ENCODE measurements at regions not wholly inside any gene's neighbourhood (a gene's known extent, or its start where the extent isn't known, plus 50 kb on each side); places are given as distances from the start of the nearest gene placed in this dataset.

DNA sequence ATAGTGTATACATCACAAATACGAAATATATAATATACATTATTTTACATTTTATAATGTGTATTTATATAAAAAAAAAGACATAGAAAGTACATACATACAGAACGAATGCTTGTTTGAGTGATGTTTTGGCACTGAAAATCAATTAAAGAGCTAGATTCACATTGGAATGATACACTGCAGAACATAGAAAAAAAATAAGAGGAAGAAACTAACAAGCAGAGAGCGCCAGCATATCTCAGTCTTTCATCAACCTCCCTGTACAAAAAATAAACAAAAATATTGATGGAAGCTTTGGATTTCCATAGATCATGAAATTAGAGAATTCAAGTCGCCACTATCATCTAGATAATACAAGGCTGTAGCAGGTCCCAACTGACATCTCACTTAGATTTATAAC lies 420.6 kb downstream of the CENPC start:
- DNase-seq (ENCODE audit: low spot score), result no peak

DNA sequence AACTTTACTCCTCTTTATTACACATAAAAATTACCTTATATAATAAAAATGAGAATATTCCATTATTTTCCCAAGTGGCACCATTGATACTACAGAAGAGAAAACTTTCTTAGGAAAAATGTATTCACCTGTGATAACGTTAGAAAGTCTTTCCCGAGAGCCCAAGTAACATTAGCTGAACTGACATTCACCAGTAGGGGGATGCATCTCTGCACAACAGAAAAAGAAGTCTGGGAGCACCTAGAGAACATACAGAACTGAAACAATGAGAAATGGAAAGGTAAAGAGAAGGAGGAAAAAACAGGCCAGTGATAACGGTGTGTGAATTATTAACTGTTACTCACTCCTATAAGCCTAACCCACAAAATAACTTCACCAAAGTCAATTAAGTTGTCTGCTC lies 423.3 kb downstream of the CENPC start:
- peak; percentile 20 for DNase-seq (ENCODE audit: low spot score)

DNA sequence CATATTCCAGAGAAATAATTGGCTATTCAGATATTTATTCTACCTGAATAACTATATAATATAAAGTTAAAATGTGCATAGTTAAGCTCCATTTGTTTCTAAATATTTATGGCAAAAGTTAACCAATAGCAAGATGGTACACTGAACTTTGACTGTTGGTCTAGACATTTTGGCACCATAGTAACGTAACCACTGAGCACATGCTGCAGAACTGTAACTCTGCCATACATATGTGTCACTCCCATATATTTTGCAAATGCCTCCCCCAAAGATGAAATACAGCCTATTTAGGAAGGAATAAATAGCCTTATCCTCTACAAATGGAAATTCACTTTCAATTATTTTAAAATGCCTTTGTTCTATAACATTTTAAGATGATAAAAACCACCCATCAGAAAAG lies 424.9 kb downstream of the CENPC start:
- no peak for DNase-seq (ENCODE audit: low spot score)

DNA sequence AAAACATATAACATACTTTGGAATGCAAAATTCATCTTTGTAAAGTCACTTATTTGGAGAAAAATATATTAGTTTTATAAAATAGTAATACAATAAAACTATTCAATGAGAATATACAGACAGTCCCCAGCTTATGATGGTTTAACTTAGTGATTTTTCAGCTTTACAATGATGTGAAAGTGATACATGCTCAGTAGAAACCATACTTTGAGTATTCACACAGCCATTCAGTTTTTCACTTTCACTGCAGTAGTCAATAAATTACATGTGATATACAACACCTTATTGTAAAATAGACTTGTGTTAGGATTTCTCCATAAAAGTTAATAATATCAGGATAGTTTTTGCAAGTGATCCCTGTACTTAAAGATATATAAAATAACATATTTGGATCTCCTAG lies 436.0 kb downstream of the CENPC start:
- no peak for DNase-seq (ENCODE audit: low spot score)

DNA sequence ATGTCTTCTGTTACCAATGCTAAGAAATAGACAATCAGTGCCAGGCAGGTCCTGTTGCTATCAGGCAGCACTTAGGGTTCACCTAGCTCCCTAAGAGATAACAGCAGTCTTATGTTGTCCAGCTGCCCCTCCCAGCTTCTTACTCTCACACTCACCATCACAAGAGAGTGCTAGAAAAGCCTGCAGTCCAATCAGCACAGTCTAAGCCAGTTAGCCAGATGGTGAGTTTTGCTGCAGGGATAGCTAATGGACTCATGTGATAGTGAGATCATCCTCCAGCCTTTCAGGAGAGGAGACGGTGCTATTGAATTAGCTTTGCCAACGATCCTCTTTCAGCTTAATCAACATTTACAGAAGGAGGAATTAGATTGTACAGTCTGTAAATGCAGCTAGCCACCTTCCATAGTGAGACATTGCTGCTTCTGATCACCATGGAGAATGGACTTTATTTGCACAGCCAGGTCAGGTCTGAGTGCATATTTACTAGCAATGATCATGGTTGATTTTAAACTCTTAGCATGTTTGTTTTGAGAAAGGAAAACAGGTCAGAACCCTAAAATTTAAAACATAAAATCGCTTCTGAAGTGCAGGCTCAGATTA lies 438.3 kb downstream of the CENPC start:
- peak; percentile 94 for DNase-seq (ENCODE audit: low spot score)

DNA sequence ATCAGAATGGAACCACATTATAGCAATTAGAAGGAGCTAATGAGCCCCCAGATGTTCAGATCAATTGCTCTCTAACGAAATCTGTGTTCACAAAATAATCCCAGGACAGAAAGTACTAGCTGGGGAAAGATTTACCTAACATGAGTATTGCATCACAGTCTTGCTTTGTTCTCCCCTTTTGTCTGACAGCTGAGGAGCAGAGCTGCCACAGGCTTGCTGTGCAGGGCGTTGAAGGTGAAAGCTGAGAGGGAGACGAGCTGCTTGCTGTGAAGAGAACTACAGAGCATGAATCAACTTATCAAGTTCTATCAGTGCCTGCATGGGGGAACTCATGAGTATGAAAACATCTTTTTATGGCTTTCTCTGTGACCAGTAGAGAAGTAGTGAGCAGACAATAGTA lies 441.2 kb downstream of the CENPC start:
- no peak for DNase-seq (ENCODE audit: low spot score)

DNA sequence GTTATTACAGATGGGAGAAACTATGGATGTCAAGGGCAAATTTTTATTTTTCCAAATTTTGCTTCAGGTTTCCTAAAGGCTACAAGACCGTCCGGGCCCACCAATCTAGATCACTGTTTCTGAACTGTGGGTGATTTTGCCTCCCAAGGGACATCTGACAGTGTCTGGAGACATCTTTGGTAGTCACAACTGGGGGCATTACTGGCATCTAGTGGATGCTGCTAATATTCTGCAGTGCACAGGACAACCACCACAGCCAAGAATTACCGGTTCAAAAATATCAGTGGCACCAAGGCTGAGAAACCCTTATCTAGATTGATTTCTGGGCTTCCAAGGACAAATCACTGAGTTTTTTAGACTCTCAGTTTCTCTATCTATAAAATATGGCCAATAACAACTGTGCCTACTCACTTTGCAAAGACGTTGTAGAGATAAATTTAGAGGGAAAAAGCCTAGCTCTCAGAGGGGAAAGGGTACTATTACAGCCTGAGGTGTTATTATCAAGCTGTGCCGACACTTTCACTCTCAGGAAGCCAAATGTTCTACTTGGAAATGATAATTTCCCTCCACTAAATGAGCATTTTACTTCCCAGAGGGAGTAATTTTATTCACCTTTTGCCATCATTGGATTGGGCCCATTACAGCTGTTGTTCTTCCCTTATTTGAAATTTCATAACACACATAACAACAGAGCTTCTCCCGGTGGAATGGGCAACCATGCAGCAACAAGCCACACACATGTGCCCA lies 442.1 kb downstream of the CENPC start:
- DNase-seq (ENCODE audit: low spot score), result no peak

DNA sequence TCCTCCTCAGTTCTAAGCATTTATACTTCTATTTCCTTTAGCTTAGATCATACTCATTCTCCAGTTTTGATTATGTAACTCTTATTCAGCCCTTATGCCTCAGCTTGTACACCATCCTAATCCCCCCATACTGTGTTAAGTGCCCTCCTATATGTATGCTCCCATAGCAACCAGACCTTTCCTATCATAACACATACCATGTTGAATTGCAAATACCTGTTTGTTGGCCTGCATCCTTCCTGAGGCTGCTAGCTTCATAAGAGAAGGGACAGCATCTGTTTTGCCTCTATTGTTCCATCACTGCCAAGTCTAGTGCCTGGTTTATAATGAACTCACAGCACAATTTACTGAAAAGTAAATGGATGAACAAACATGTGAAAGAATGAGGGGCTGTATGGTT lies 443.7 kb downstream of the CENPC start:
- no peak for DNase-seq (ENCODE audit: low spot score)

DNA sequence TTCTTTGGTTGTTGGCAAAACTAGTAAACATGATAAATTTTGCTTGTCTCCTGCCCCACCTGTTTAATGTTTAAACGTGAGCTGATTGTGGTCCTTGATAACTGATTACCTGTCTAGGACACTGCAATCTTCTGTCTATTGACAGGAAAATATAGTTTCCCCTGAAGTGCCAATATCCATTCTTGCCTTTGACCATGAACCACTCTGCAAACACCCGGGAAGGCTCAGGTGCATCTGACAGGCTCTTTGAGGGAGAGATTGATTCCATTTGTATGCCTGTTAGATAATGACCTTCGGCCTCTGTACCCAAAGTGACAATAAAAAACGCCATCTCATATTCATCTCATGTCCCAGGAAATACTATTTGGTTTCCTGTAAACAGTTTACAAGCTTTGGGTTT lies 453.0 kb downstream of the CENPC start:
- no peak for DNase-seq (ENCODE audit: low spot score)

DNA sequence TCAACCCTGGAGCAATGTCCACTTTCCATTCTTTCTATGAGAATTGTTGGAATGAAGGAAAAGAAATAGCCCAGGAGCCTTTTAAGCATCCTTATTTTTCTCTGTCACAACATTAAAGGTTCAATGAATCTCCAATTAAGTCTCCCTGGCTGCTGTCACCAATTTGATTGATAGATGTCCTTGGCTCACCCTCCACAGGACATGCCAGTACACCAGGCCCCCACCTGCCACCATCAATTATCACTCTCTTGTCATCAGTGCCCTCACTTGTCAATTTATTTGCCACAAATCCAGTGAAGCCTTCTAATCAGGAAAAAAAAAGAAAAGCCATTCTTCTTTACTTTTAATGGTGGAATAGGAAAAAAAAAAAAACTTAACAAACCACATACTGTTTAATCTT lies 453.6 kb downstream of the CENPC start:
- peak; percentile 12 for DNase-seq (ENCODE audit: low spot score)

DNA sequence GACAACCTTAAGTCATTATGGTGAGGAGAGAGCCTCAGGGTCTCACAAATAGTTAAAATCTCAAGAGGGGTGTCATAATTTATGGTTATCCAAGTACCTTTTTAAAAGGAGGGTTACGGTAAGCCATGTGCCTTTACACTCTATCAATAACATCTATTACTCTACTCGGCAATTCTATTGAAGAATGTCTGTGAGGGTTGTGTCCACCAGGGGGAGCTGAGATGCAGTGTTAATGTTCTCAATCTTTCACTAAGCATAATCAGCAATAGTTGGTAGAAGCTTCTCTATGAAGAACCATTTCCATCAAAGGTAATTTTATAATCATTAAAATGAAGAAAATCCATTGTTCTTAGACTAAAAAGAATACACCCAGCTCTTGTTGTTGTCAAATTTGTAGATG lies 457.4 kb downstream of the CENPC start:
- peak; percentile 45 for DNase-seq (ENCODE audit: low spot score)

DNA sequence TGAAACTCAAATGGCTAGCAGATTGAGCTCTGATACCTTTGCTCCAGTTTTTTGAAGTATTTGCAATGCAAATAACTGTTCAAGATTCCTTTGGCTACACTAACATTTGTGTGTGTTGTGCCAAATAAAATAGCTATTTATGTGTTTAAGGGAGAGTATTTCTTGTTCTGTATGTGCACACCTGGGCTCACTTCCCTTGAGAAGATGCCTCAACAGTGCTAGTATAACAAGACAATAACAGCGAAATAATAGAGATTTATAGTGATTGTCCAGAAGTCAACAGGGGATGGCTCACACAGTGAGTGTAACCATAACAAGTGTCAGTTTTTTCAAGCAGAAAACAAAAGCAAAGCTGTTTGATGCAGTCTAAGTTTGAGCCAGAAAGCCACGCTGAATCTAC lies 460.5 kb downstream of the CENPC start:
- DNase-seq (ENCODE audit: low spot score), result no peak

DNA sequence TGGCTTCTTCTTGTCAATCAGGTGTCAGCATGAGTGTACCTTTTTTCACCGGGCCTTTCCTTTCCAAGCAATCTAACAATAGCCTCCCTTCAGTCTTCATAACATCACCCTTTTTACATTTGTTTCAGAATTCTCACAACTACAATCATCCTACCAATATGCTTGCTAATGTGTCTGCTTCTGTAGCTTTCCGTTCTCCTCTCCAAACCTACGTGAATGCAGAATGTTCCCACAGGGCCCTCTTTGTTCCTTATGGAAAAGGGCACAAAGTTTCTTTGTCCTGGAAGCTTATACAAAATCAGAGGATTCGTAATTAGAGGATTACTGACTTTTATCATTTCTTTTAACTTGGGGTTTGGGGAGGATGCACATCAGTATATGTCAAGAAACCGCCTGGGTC lies 461.8 kb downstream of the CENPC start:
- no peak for DNase-seq (ENCODE audit: low spot score)

DNA sequence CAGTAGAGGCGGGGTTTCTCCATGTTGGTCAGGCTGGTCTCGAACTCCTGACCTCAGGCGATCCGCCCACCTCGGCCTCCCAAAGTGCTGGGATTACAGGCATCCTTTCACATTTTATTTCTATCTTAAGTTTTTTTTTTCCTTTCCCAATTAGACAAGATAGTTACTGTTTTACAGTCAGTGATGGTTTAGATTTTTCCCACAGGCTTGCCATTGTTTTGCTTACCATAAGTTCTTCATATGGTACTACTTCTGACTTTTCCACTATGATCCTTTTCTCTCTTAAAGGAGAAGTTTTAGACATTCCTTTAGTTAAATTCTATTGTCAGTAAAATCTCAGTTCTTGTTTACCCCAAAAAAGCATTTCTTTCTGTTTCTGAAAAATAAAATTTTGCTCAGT lies 462.6 kb downstream of the CENPC start:
- no peak for DNase-seq (ENCODE audit: low spot score)

DNA sequence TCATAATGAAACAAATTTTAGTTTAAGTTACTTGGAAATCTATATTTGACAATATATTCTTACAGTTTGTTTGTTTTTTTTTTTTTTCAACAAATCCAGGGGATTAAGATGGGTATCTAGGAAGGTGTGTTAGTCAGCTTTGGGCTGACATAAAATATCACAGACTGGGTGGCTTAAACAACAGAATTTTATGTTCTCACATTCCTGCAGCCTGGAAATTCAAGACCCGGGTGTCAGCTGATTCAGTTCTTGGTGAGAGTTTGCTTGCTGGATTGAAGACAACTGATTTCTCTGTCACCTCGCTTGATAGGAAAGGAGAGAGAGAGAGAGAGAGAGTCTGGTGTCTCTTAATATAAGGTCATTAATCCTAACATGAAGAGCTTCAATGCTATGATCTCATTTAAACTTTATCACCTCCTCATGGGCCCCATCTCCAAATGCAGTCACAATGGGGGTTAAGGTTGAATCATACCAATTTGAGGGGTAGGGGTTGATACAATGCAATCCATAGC lies 465.2 kb downstream of the CENPC start:
- no peak for DNase-seq (ENCODE audit: low spot score)

DNA sequence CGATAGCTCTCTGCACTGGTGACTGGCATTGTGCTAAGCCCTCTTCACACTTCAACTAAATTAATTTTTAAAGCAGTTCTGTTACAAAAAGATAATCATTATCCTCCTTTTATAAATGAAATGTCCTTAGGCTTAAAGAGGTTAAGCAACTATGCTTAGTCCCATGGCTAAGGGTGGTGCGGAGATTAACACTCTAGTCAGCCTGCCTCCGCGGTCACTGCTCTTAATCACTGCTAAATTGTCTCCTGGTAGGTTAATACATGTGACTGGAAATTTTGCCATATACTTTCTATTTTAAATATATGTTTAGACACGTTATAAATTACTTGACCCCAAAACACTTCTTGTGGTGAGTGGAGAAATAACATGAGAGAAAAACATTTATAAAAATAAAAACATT lies 473.7 kb downstream of the CENPC start:
- DNase-seq (ENCODE audit: low spot score), result no peak

DNA sequence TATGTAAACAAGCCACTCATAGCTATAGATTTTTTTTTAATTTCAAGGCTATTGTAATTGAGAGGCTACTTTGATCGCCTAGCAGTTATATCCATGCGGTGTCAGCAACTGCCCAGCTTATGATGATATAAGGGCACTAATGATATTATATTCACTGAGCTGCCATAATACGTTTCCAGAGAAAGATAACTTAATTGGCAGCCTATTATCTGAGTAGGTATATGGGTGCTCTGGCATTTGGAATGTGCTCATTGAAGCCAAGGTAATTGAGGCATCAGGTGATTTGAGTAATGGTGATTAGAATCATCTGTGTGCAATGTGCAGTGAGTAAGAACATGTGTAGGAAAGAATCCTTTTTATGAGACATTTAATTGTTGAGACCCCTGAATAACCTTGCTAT lies 490.0 kb downstream of the CENPC start:
- DNase-seq (ENCODE audit: low spot score), result peak; percentile 84

DNA sequence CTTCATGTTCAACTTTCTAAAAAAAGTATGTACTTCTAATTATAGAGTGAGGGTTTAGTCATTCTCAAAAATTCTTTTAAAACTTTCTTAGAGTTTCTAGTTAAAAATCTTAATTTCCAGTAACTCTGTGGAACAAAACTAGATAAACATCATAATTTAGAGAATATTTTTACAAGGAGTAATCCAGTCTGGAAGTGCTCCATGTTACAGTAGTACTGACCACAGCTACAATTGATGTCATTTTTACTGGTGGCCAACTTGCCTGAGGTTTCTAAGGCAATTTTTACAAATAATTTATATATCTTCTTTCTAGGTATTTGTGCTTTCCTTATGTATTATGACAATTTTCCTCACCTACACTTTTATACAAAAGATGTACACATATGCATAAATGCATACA lies 490.4 kb downstream of the CENPC start:
- DNase-seq (ENCODE audit: low spot score), result no peak

DNA sequence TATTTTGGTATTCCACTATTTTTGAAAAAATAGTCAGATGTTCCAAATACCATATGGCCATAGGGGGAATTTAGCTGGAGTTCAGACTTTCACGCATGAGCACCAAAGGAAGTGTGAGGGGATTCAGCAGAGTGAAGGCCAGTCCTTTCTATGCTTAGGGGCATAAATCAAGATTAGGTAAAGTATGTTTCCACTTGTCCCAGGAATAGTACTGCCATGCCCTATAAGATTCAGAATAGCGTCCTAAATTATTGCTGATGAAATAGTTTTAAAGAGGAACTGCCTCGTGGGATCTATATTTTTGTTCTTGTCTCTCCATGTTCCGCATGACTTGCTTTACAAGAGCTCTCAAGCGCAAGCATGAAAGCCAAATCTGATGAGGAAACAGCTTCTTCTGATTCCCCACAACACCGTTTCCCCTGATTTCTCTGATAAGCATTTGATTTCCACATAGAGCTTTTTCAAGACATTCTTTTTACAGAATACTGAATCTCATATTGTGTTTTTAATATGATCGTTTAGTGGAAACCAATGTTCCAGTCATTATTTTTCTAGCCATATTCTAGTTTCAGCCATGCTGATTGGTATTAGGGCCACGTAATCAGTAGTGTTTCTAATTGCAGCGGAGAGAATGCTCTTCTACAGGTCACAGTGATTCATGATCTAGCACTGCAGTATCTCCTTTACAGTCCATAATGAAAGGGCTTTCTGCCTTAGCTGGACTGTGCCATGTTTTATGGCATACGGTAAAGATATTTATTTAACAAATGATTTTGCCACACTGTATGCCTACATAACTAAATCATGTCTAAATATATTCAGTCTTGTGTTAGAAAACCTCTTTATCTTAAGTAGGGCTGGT lies 492.3 kb downstream of the CENPC start:
- no peak for DNase-seq (ENCODE audit: low spot score)

DNA sequence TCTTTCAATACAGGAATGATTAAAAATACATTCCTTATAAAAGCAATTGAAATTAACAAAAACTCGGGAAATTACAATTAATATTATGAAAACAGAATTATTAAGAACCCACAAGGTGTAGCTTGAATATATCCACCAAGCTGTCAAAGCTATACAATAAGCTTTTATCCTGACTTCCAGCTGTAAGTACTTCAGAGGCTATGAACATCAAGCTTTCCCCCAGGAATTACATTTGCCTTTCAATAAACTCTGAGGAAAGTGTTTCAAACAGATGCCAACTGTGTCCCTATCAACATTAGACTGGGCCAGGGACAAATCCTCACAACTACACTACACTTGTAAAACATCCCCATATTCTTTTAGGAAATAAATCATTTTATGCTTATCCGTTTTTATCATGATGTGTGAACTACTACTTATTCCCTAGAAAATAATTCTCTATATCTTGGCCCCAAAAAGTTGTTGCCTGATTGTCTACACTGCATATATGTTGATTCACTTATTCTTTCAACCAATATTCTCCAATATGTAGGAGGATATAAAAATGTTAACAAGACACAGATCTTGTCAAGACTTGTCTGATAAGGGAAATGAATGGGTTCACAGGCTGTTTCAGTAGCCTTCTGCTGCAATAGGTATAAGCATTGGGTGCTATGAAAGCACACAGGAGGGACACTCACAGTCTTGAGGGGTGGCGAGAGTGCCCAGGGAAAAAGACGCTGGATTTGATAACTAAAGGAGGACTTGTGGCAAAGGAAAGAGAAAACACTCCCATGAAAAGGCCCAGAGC lies 494.1 kb downstream of the CENPC start:
- DNase-seq (ENCODE audit: low spot score), result no peak

DNA sequence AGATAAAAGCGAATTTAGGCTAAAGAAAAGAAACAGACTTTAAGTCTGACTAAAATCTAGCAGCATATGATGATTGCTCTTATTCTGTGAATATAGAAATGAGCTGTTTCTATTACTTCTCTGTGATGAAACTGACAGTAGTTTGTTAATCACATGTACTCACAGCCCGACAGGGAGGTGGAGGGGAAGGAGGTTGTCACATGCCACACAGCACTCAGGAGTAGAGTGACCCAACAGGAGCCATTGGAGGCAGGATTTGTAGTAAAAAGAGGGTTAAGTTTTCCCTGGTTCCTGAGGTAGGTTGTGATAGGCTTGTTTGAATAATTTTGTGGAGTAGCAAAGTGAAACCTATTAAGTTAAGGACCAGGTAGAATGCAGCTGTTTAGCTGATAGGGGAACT lies 495.9 kb downstream of the CENPC start:
- DNase-seq (ENCODE audit: low spot score), result no peak

DNA sequence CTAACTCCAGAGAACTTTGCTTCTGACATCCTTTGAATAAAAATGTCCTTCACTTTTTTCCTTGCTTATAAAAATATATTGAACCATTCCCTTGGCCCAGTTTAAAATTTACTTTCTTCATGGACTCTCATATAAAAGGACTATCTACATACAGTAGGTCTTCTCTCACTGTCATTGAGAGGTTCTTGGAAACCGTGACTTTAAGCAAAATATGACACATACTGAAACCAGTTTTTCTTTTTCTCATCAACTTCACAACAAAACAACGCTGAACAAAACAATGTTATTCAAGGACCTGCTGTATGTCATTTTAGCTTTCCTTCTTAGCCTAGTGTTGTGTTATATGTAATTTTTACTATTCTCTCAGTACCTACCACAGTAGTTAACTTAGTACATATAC lies 496.8 kb downstream of the CENPC start:
- no peak for DNase-seq (ENCODE audit: low spot score)
